ENCODE measurements at regions not wholly inside any gene's neighbourhood (a gene's known extent, or its start where the extent isn't known, plus 50 kb on each side); places are given as distances from the start of the nearest gene placed in this dataset.

DNA sequence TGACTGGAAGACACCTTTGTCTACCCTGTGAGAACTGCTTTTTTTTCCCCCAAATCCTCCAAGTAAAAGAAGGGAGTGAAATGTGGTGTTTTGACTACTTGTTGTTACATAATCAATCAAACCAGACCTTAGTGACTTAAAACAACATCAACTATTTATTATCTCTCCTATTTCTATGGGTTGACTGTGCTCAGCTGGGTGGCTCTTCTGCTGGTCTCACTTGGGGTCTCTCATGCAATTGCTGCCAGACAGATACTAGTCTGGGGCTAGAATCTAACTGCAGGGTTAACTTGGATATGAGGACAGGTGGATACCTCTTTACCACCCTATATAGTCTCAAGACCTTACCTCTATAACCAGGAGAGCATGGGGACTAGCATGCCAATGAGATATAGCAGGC, 141.3 kb downstream of the SALL1 start:
- CTCF ChIA-PET (ENCODE audit: unreplicated experiment) = no interaction called here
- Histone ChIP-seq H3K4me1 (ENCODE audit: insufficient read depth, low read length, poor library complexity, severe bottlenecking) (no peaks in the 10 kb centered on the region), H3K9me2 (ENCODE audit: insufficient read depth, low read length) (no peaks in the 10 kb centered on the region), H2AFZ (ENCODE audit: low read length) (no peak overlapping the region), H3K36me3 (ENCODE audit: insufficient read depth, low read length) (no peaks in the 10 kb centered on the region), H3K9me3 (ENCODE audit: low read length) (no peaks in the 10 kb centered on the region), H3K4me2 (ENCODE audit: low read length) (no peak overlapping the region), H3K27ac (ENCODE audit: low read depth, low read length, poor library complexity, severe bottlenecking) (no peak overlapping the region), H4K20me1 (ENCODE audit: insufficient read depth, low read length) (no peaks in the 10 kb centered on the region), H3K4me3 (ENCODE audit: low read depth, low read length, poor library complexity, severe bottlenecking) (no peak overlapping the region), H3K79me2 (ENCODE audit: insufficient read depth, low read depth, low read length) (no peaks in the 10 kb centered on the region)
- no peak for DNase-seq (ENCODE audit: low spot score)
- POLR2A ChIA-PET = no interaction called here
- no TSS peak for BruUV-seq (replicated peaks)
- TF ChIP-seq, protein P1, sequence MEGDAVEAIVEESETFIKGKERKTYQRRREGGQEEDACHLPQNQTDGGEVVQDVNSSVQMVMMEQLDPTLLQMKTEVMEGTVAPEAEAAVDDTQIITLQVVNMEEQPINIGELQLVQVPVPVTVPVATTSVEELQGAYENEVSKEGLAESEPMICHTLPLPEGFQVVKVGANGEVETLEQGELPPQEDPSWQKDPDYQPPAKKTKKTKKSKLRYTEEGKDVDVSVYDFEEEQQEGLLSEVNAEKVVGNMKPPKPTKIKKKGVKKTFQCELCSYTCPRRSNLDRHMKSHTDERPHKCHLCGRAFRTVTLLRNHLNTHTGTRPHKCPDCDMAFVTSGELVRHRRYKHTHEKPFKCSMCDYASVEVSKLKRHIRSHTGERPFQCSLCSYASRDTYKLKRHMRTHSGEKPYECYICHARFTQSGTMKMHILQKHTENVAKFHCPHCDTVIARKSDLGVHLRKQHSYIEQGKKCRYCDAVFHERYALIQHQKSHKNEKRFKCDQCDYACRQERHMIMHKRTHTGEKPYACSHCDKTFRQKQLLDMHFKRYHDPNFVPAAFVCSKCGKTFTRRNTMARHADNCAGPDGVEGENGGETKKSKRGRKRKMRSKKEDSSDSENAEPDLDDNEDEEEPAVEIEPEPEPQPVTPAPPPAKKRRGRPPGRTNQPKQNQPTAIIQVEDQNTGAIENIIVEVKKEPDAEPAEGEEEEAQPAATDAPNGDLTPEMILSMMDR (conservative IDR thresholded peaks at IDR 0.05; ENCODE audit: low read length) = no peak
- no peak for TF ChIP-seq EZH2phosphoT487 (IDR thresholded peaks at IDR 0.05; ENCODE audit: borderline replicate concordance, low read depth, low read length)
- intact Hi-C loops (cut with micrococcal nuclease; ENCODE audit: unreplicated experiment) = no loop called here

DNA sequence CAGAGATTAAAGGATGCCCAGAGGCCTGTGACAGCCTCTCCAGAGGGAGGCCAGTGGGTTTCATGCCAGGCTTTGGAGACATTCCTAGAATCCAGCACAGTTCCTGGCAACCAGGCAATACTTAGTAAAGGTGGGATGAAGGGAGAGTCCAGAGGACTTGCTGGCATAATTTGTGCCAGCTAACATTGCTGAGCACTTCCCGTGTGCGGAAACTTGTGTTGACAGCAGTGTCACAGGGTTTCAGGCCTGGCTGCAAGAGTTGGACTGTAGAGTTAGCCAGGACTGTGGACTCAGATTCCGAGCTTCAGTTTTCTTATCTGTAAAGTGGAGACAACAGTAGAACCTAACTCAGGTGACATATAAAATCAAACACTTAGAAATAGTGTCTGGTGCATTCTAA, 141.7 kb downstream of the SALL1 start:
- no peak for DNase-seq (ENCODE audit: low spot score)
- no TSS peak for BruUV-seq (replicated peaks)
- no peaks in the 10 kb centered on the region for H3K9me3 ChIP-seq (ENCODE audit: low read length)
- H3K27ac ChIP-seq (ENCODE audit: low read depth, low read length, poor library complexity, severe bottlenecking) = no peak overlapping the region
- intact Hi-C loops (cut with micrococcal nuclease; ENCODE audit: unreplicated experiment) = no loop called here
- H3K4me2 ChIP-seq (ENCODE audit: low read length) = no peak overlapping the region
- ChIA-PET POLR2A (no interaction called here), CTCF (ENCODE audit: unreplicated experiment) (no interaction called here)
- no peaks in the 10 kb centered on the region for H4K20me1 ChIP-seq (ENCODE audit: insufficient read depth, low read length)
- TF ChIP-seq EZH2phosphoT487 (IDR thresholded peaks at IDR 0.05; ENCODE audit: borderline replicate concordance, low read depth, low read length) = no peak
- TF ChIP-seq, protein P1 (conservative IDR thresholded peaks at IDR 0.05; ENCODE audit: low read length) = no peak
- no peaks in the 10 kb centered on the region for H3K9me2 ChIP-seq (ENCODE audit: insufficient read depth, low read length)
- no peak overlapping the region for H2AFZ ChIP-seq (ENCODE audit: low read length)
- no peaks in the 10 kb centered on the region for H3K4me1 ChIP-seq (ENCODE audit: insufficient read depth, low read length, poor library complexity, severe bottlenecking)
- no peaks in the 10 kb centered on the region for H3K36me3 ChIP-seq (ENCODE audit: insufficient read depth, low read length)
- no peaks in the 10 kb centered on the region for H3K79me2 ChIP-seq (ENCODE audit: insufficient read depth, low read depth, low read length)
- no peak overlapping the region for H3K4me3 ChIP-seq (ENCODE audit: low read depth, low read length, poor library complexity, severe bottlenecking)

DNA sequence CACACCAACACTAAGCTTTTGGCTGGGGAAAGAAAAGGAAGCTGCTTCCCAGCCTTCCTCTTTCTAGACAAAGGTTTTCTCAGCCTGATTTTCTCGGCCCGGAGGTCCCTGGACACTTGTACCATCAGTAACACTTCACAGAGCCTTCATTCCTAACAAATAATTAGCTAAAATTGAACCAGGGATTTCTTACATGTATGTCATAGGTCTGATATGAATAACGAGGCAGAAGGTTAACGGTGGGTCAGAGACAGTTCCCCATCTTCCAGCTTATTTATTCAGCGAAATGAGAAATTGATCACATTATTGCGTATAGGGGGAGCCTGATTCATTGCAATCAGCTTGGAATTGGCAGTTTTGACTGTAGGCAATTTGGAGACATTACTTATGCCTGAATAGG, 142.5 kb downstream of the SALL1 start:
- no peaks in the 10 kb centered on the region for H3K79me2 ChIP-seq (ENCODE audit: insufficient read depth, low read depth, low read length)
- ChIA-PET POLR2A (no interaction called here), CTCF (ENCODE audit: unreplicated experiment) (no interaction called here)
- no peaks in the 10 kb centered on the region for H3K36me3 ChIP-seq (ENCODE audit: insufficient read depth, low read length)
- no peaks in the 10 kb centered on the region for H4K20me1 ChIP-seq (ENCODE audit: insufficient read depth, low read length)
- H3K4me1 ChIP-seq (ENCODE audit: insufficient read depth, low read length, poor library complexity, severe bottlenecking) = no peaks in the 10 kb centered on the region
- H3K9me2 ChIP-seq (ENCODE audit: insufficient read depth, low read length) = no peaks in the 10 kb centered on the region
- TF ChIP-seq EZH2phosphoT487 (IDR thresholded peaks at IDR 0.05; ENCODE audit: borderline replicate concordance, low read depth, low read length) = no peak
- TF ChIP-seq, protein P1 (conservative IDR thresholded peaks at IDR 0.05; ENCODE audit: low read length) = no peak
- H3K9me3 ChIP-seq (ENCODE audit: low read length) = no peaks in the 10 kb centered on the region
- no peak overlapping the region for H3K27ac ChIP-seq (ENCODE audit: low read depth, low read length, poor library complexity, severe bottlenecking)
- intact Hi-C loops (cut with micrococcal nuclease; ENCODE audit: unreplicated experiment) = no loop called here
- no peak overlapping the region for H3K4me3 ChIP-seq (ENCODE audit: low read depth, low read length, poor library complexity, severe bottlenecking)
- H2AFZ ChIP-seq (ENCODE audit: low read length) = no peak overlapping the region
- no peak overlapping the region for H3K4me2 ChIP-seq (ENCODE audit: low read length)
- DNase-seq (ENCODE audit: low spot score) = no peak
- BruUV-seq (replicated peaks) = no TSS peak
